GM12892 (cell line): ENCODE measurements at regions not wholly inside any gene's neighbourhood (a gene's known extent, or its start where the extent isn't known, plus 50 kb on each side); places are given as distances from the start of the nearest gene placed in this dataset.

Experiments
- POLR2AphosphoS5 ChIP-seq: IDR thresholded peaks from 2 replicates; pipeline ENCODE4 v1.6.1; 2011; ENCODE audit warnings: low read depth, low read length, control low read depth
- TAF1 ChIP-seq: IDR thresholded peaks from 2 replicates; pipeline ENCODE4 v1.6.1; 2011; ENCODE audit warnings: low read depth, mild to moderate bottlenecking, control low read depth, low read length, borderline replicate concordance

- TF ChIP-seq POLR2AphosphoS5: no peak
- TF ChIP-seq TAF1: no peak
Measured at GRCh38 chr10:81820418-81820817, 54.6 kb upstream of the NRG3 start.
